WTC11 (cell line): ENCODE measurements at regions not wholly inside any gene's neighbourhood (a gene's known extent, or its start where the extent isn't known, plus 50 kb on each side); places are given as distances from the start of the nearest gene placed in this dataset.

ENCODE experiments used
- ATAC-seq: fragments of 200-7000 bp; cut with Tn5 transposase; 2 replicates; pipeline ENCODE4 v1.10.0; 2021; ENCODE audit warnings: mild to moderate bottlenecking, moderate library complexity
- CTCF ChIA-PET: fragments of 300-600 bp; sonication (Branson Sonifier 250); formaldehyde crosslinking; loops from one replicate; lab custom pipeline; 2021; ENCODE audit warnings: antibody characterized with exemption; lab: Charles Lee
- POLR2A ChIA-PET: fragments of 350-600 bp; sonication (Branson Sonifier 250); formaldehyde crosslinking; loops from one replicate; lab custom pipeline; 2021; ENCODE audit warnings: antibody characterized with exemption; lab: Charles Lee
- DNase-seq: peaks from one replicate; pipeline ENCODE4 v3.0.0; 2021; ENCODE audit warnings: low spot score
- H3K27ac Mint-ChIP-seq: 2 replicates; pipeline ENCODE4 v1.8.0; 2021; ENCODE audit warnings: mixed read lengths
- H3K27me3 Mint-ChIP-seq: 2 replicates; pipeline ENCODE4 v1.8.0; 2021; ENCODE audit warnings: low read depth, mild to moderate bottlenecking, moderate library complexity, mixed read lengths
- H3K36me3 Mint-ChIP-seq: 2 replicates; pipeline ENCODE4 v1.8.0; 2021; ENCODE audit warnings: mixed read lengths
- H3K4me1 Mint-ChIP-seq: 2 replicates; pipeline ENCODE4 v1.8.0; 2022; ENCODE audit warnings: mixed read lengths
- H3K4me3 Mint-ChIP-seq: 2 replicates; pipeline ENCODE4 v1.8.0; 2021; ENCODE audit warnings: mild to moderate bottlenecking, moderate library complexity, mixed read lengths
- H3K9me3 Mint-ChIP-seq: 2 replicates; pipeline ENCODE4 v1.8.0; 2021; ENCODE audit warnings: mixed read lengths
- E2F1 ChIP-seq: sonication (generic); formaldehyde crosslinking; IDR thresholded peaks from 2 replicates; pipeline ENCODE4 v1.8.0; 2022; ENCODE audit warnings: mild to moderate bottlenecking, missing genetic modification reagents
- E2F4 ChIP-seq: sonication (generic); formaldehyde crosslinking; IDR thresholded peaks from 2 replicates; pipeline ENCODE4 v1.8.1; 2022; ENCODE audit warnings: low read depth, mild to moderate bottlenecking, moderate library complexity, missing genetic modification reagents, borderline replicate concordance
- ESRRA ChIP-seq: sonication (generic); formaldehyde crosslinking; IDR thresholded peaks from 2 replicates; pipeline ENCODE4 v1.8.1; 2022; ENCODE audit warnings: mild to moderate bottlenecking, missing genetic modification reagents, borderline replicate concordance
- FOXK1 ChIP-seq: sonication (generic); formaldehyde crosslinking; IDR thresholded peaks from 2 replicates; pipeline ENCODE4 v1.8.0; 2022; ENCODE audit warnings: mild to moderate bottlenecking, moderate library complexity, missing genetic modification reagents
- HMGXB4 ChIP-seq: sonication (generic); formaldehyde crosslinking; IDR thresholded peaks from 2 replicates; pipeline ENCODE4 v1.8.1; 2023; ENCODE audit warnings: mild to moderate bottlenecking, moderate library complexity, missing genetic modification reagents
- IRF1 ChIP-seq: sonication (generic); formaldehyde crosslinking; IDR thresholded peaks from 2 replicates; pipeline ENCODE4 v1.8.0; 2023; ENCODE audit warnings: missing genetic modification reagents
- IRF2 ChIP-seq: sonication (generic); formaldehyde crosslinking; IDR thresholded peaks from 2 replicates; pipeline ENCODE4 v1.8.0; 2022; ENCODE audit warnings: low read depth, missing genetic modification reagents, borderline replicate concordance
- NFYB ChIP-seq: sonication (generic); formaldehyde crosslinking; conservative IDR thresholded peaks from 2 replicates; pipeline ENCODE4 v1.8.0; 2022; ENCODE audit warnings: low read depth, missing genetic modification reagents
- NR1H2 ChIP-seq: sonication (generic); formaldehyde crosslinking; IDR thresholded peaks from 2 replicates; pipeline ENCODE4 v1.9.0; 2021; ENCODE audit warnings: mild to moderate bottlenecking, moderate library complexity, missing genetic modification reagents
- NR2C2 ChIP-seq: sonication (generic); formaldehyde crosslinking; IDR thresholded peaks from 2 replicates; pipeline ENCODE4 v1.8.0; 2022; ENCODE audit warnings: mild to moderate bottlenecking, missing genetic modification reagents
- PRDM15 ChIP-seq: sonication (generic); formaldehyde crosslinking; IDR thresholded peaks from 2 replicates; pipeline ENCODE4 v1.8.0; 2022; ENCODE audit warnings: missing genetic modification reagents
- SOX15 ChIP-seq: fragments of 250-450 bp; sonication (Bioruptor Pico); IDR thresholded peaks from 2 replicates; pipeline ENCODE4 v1.9.0; 2021; ENCODE audit warnings: mild to moderate bottlenecking
- TEAD4 ChIP-seq: sonication (generic); formaldehyde crosslinking; IDR thresholded peaks from 2 replicates; pipeline ENCODE4 v1.8.0; 2022; ENCODE audit warnings: mild to moderate bottlenecking, missing genetic modification reagents
- ZBTB21 ChIP-seq: sonication (generic); formaldehyde crosslinking; IDR thresholded peaks from 2 replicates; pipeline ENCODE4 v1.8.1; 2023; ENCODE audit warnings: mild to moderate bottlenecking, missing genetic modification reagents, borderline replicate concordance
- ZNF396 ChIP-seq: fragments of 250-450 bp; sonication (Bioruptor Pico); IDR thresholded peaks from 2 replicates; pipeline ENCODE4 v1.8.0; 2021; ENCODE audit warnings: mild to moderate bottlenecking, moderate library complexity, borderline replicate concordance
- ZNF416 ChIP-seq: fragments of 250-450 bp; sonication (Bioruptor Pico); IDR thresholded peaks from 2 replicates; pipeline ENCODE4 v1.9.0; 2021; ENCODE audit warnings: mild to moderate bottlenecking, inconsistent platforms
- ZNF671 ChIP-seq: fragments of 250-450 bp; sonication (Bioruptor Pico); IDR thresholded peaks from 2 replicates; pipeline ENCODE4 v1.8.0; 2021; ENCODE audit warnings: mild to moderate bottlenecking

GRCh38 chr14:66365388-66365787 is 120.8 kb upstream of the CCDC196 start (continued):
- TF ChIP-seq HMGXB4 (CRISPR knock-in tag) (no peak), NR1H2 (CRISPR knock-in tag) (no peak), ZNF396 (CRISPR knock-in tag) (no peak), E2F4 (CRISPR knock-in tag) (no peak)
- TF ChIP-seq, all 79 proteins: peak for 0

GRCh38 chr14:66369157-66369697 is 116.9 kb upstream of the CCDC196 start:
- no peak overlapping the region for H3K27ac Mint-ChIP-seq
- POLR2A ChIA-PET: no interaction called here
- TF ChIP-seq ESRRA (CRISPR knock-in tag) (no peak), IRF1 (no peak), NFYB (CRISPR knock-in tag) (no peak), PRDM15 (CRISPR knock-in tag) (no peak), FOXK1 (CRISPR knock-in tag) (no peak), E2F1 (CRISPR knock-in tag) (no peak), ZBTB21 (CRISPR knock-in tag) (no peak), NR2C2 (CRISPR knock-in tag) (no peak), SOX15 (CRISPR knock-in tag) (no peak)
- TF ChIP-seq, all 79 proteins: peak for 0
- Mint-ChIP-seq H3K9me3 (peaks cover 4% of the 10 kb centered on the region), H3K36me3 (no peaks in the 10 kb centered on the region), H3K4me1 (peaks cover 10% of the 10 kb centered on the region; the same call in 1 of the 2 replicates), H3K4me3 (no peak overlapping the region), H3K27me3 (no peaks in the 10 kb centered on the region)
- DNase-seq (no peak), ATAC-seq (no peak)
- CTCF ChIA-PET: interaction anchor here (1.1 to 1.6 kb wide), 2 partner anchors 10 to 34 kb away, joined by 3 to 6 read pairs; no protein-coding TSS in a partner anchor

GRCh38 chr14:66371776-66372175 is 114.4 kb upstream of the CCDC196 start:
- no peak for ATAC-seq
- Mint-ChIP-seq H3K4me1 (peaks cover 16% of the 10 kb centered on the region), H3K27ac (no peak overlapping the region), H3K36me3 (no peaks in the 10 kb centered on the region), H3K4me3 (no peak overlapping the region), H3K27me3 (no peaks in the 10 kb centered on the region), H3K9me3 (peaks cover 4% of the 10 kb centered on the region)
- ChIA-PET POLR2A (no interaction called here), CTCF (no interaction called here)
- TF ChIP-seq TEAD4 (no peak), IRF2 (CRISPR knock-in tag) (no peak), ZNF671 (CRISPR knock-in tag) (no peak), ZBTB21 (CRISPR knock-in tag) (no peak), ZNF416 (CRISPR knock-in tag) (no peak)
- no peak for DNase-seq
